ENCODE measurements at regions not wholly inside any gene's neighbourhood (a gene's known extent, or its start where the extent isn't known, plus 50 kb on each side); places are given as distances from the start of the nearest gene placed in this dataset.
"Not testable (repeated sequence)": the region's sequence is repeated elsewhere in the genome, so short reads cannot be mapped to it uniquely, and the experiment has no call there.

- TF ChIP-seq Cebpa-rat (IDR thresholded peaks at IDR 0.05) = no peak
- Histone ChIP-seq H4K20me1 (no peaks in the 10 kb centered on the region), H3K9me3 (peaks cover 11% of the 10 kb centered on the region), H3K4me1 (no peaks in the 10 kb centered on the region), H3K4me3 (no peak overlapping the region), H3K27ac (no peak overlapping the region), H3K9ac (no peak overlapping the region), H3K27me3 (no peaks in the 10 kb centered on the region), H3K4me2 (no peak overlapping the region), H3K36me3 (no peaks in the 10 kb centered on the region)
These were observed 271.1 kb downstream of the TFAP2C start for GRCh38 chr20:56900252-56900651.

- no peak for TF ChIP-seq Cebpa-rat (IDR thresholded peaks at IDR 0.05)
- Histone ChIP-seq H3K27ac (no peak overlapping the region), H3K9me3 (peaks cover 11% of the 10 kb centered on the region), H3K4me3 (no peak overlapping the region), H3K4me1 (no peaks in the 10 kb centered on the region), H3K36me3 (no peaks in the 10 kb centered on the region), H3K4me2 (no peak overlapping the region), H3K27me3 (no peaks in the 10 kb centered on the region), H3K9ac (no peak overlapping the region), H4K20me1 (no peaks in the 10 kb centered on the region)
These were observed 274.3 kb downstream of the TFAP2C start for GRCh38 chr20:56903421-56903820.

GRCh38 chr20:56903858-56904257 is 274.8 kb downstream of the TFAP2C start:
- Histone ChIP-seq H3K9ac (no peak overlapping the region), H3K27ac (no peak overlapping the region), H3K4me3 (no peak overlapping the region), H3K27me3 (no peaks in the 10 kb centered on the region), H3K9me3 (peaks cover 11% of the 10 kb centered on the region), H3K4me2 (no peak overlapping the region), H3K4me1 (no peaks in the 10 kb centered on the region), H4K20me1 (no peaks in the 10 kb centered on the region), H3K36me3 (no peaks in the 10 kb centered on the region)
- TF ChIP-seq Cebpa-rat (IDR thresholded peaks at IDR 0.05) = no peak

- Histone ChIP-seq H3K9ac (peak overlapping the region; percentile 6; the same call in 1 of the 2 replicates), H3K36me3 (no peaks in the 10 kb centered on the region), H3K4me3 (no peak overlapping the region), H3K4me1 (peaks cover 22% of the 10 kb centered on the region), H3K9me3 (no peaks in the 10 kb centered on the region), H3K4me2 (peak overlapping the region; percentile 65), H3K27ac (0 out of 2 replicates have a peak overlapping the region, but pooled peaks have one; percentile 2), H3K27me3 (no peaks in the 10 kb centered on the region), H4K20me1 (no peaks in the 10 kb centered on the region)
- TF ChIP-seq Cebpa-rat (IDR thresholded peaks at IDR 0.05) = no peak
These were observed 281.0 kb downstream of the TFAP2C start for GRCh38 chr20:56909918-56910714.

GRCh38 chr20:56911946-56912345 is 282.8 kb downstream of the TFAP2C start:
- Histone ChIP-seq H3K9me3 (no peaks in the 10 kb centered on the region), H3K36me3 (no peaks in the 10 kb centered on the region), H3K4me3 (no peak overlapping the region), H3K27ac (no peak overlapping the region), H3K9ac (no peak overlapping the region), H3K4me2 (no peak overlapping the region), H3K27me3 (no peaks in the 10 kb centered on the region), H4K20me1 (no peaks in the 10 kb centered on the region), H3K4me1 (peaks cover 22% of the 10 kb centered on the region)
- TF ChIP-seq Cebpa-rat (IDR thresholded peaks at IDR 0.05) = no peak

- H3K9me3 ChIP-seq = no peaks in the 10 kb centered on the region
- H3K27ac ChIP-seq = no peak overlapping the region
- no peaks in the 10 kb centered on the region for H4K20me1 ChIP-seq
- no peaks in the 10 kb centered on the region for H3K27me3 ChIP-seq
- TF ChIP-seq Cebpa-rat (IDR thresholded peaks at IDR 0.05) = no peak
- H3K4me2 ChIP-seq = no peak overlapping the region
- peaks cover 19% of the 10 kb centered on the region for H3K4me1 ChIP-seq
- H3K36me3 ChIP-seq = no peaks in the 10 kb centered on the region
- H3K9ac ChIP-seq = no peak overlapping the region
- H3K4me3 ChIP-seq = no peak overlapping the region
These were observed 285.4 kb downstream of the TFAP2C start for GRCh38 chr20:56914532-56914931.

GRCh38 chr20:56916345-56916622 is 287.2 kb downstream of the TFAP2C start:
- no peak for TF ChIP-seq Cebpa-rat (IDR thresholded peaks at IDR 0.05)
- no peaks in the 10 kb centered on the region for H4K20me1 ChIP-seq
- no peak overlapping the region for H3K4me3 ChIP-seq
- no peaks in the 10 kb centered on the region for H3K9me3 ChIP-seq
- no peaks in the 10 kb centered on the region for H3K27me3 ChIP-seq
- H3K36me3 ChIP-seq = no peaks in the 10 kb centered on the region
- no peak overlapping the region for H3K4me2 ChIP-seq
- no peak overlapping the region for H3K9ac ChIP-seq
- H3K27ac ChIP-seq = no peak overlapping the region
- H3K4me1 ChIP-seq = peaks cover 7% of the 10 kb centered on the region

GRCh38 chr20:56920041-56920440 is 290.9 kb downstream of the TFAP2C start:
- H3K4me2 ChIP-seq, H4K20me1 ChIP-seq, H3K4me1 ChIP-seq, H3K36me3 ChIP-seq, H3K9me3 ChIP-seq, H3K9ac ChIP-seq, H3K27ac ChIP-seq, H3K4me3 ChIP-seq: not testable (repeated sequence)
- H3K27me3 ChIP-seq = peaks cover 17% of the 10 kb centered on the region

GRCh38 chr20:56922497-56922896 is 293.4 kb downstream of the TFAP2C start:
- H3K36me3 ChIP-seq = no peaks in the 10 kb centered on the region
- peaks cover 41% of the 10 kb centered on the region for H3K27me3 ChIP-seq
- peaks cover 6% of the 10 kb centered on the region; the same call in 1 of the 2 replicates for H3K4me1 ChIP-seq

GRCh38 chr20:56924292-56925081 is 295.4 kb downstream of the TFAP2C start:
- Histone ChIP-seq H3K4me1 (peaks cover 6% of the 10 kb centered on the region; the same call in 1 of the 2 replicates), H3K36me3 (no peaks in the 10 kb centered on the region), H3K27ac (no peak overlapping the region), H3K9me3 (peaks cover 23% of the 10 kb centered on the region), H3K4me3 (no peak overlapping the region), H3K9ac (no peak overlapping the region), H3K27me3 (peaks cover 59% of the 10 kb centered on the region), H3K4me2 (no peak overlapping the region), H4K20me1 (no peaks in the 10 kb centered on the region)
- no peak for TF ChIP-seq Cebpa-rat (IDR thresholded peaks at IDR 0.05)

More at GRCh38 chr20:56922497-56922896, 293.4 kb downstream of the TFAP2C start:
- peaks cover 23% of the 10 kb centered on the region for H3K9me3 ChIP-seq
- H4K20me1 ChIP-seq = no peaks in the 10 kb centered on the region
- no peak for TF ChIP-seq Cebpa-rat (IDR thresholded peaks at IDR 0.05)
- no peak overlapping the region for H3K27ac ChIP-seq
- H3K9ac ChIP-seq = no peak overlapping the region
- no peak overlapping the region for H3K4me2 ChIP-seq
- no peak overlapping the region for H3K4me3 ChIP-seq

Measured in BLaER1 (cell line).